Colonic mucosa (tissue), 4 donors: ENCODE measurements at regions not wholly inside any gene's neighbourhood (a gene's known extent, or its start where the extent isn't known, plus 50 kb on each side); places are given as distances from the start of the nearest gene placed in this dataset.

Experiments
- DNase-seq: peaks from one replicate; pipeline ENCODE4 v3.0.0-alpha.2; 2020
- H3K27ac ChIP-seq: fragments of 200-600 bp; one replicate; pipeline ENCODE4 v1.8.0; 2021
- H3K27me3 ChIP-seq: fragments of 200-600 bp; one replicate; pipeline ENCODE4 v1.8.0; 2021
- H3K36me3 ChIP-seq: fragments of 200-600 bp; one replicate; pipeline ENCODE4 v1.8.0; 2021
- H3K4me1 ChIP-seq: fragments of 200-600 bp; one replicate; pipeline ENCODE4 v1.8.0; 2021; ENCODE audit warnings: mild to moderate bottlenecking
- H3K4me3 ChIP-seq: fragments of 200-600 bp; one replicate; pipeline ENCODE4 v1.8.0; 2021
- H3K9ac ChIP-seq, 2 donors: one replicate each; pipeline ENCODE4 v1.7.0; 2013; ENCODE audit warnings: control low read depth in 2 of 2, low read depth in 2 of 2, low read length in 2 of 2
- H3K9me3 ChIP-seq: fragments of 200-600 bp; one replicate; pipeline ENCODE4 v1.8.0; 2021
- CTCF ChIP-seq: fragments of 200-600 bp; IDR thresholded peaks from one replicate; pipeline ENCODE4 v1.8.0; 2022; ENCODE audit warnings: antibody characterized with exemption, mild to moderate bottlenecking
- intact Hi-C: fragments of 100-400 bp; cut with DNase I; formaldehyde crosslinking; loops from one replicate; pipeline ENCODE4 v1.14.1; 2022
- donor health status: healthy.
- donor health status: DM: no; HTN: no; CAD: no.
- donor health status: DM: no; HTN: no; CAD: no.

GRCh38 chr15:29997499-29997898, 85.3 kb upstream of the GOLGA8J start:
- Histone ChIP-seq H3K9me3 (no peaks in the 10 kb centered on the region), H3K36me3 (no peaks in the 10 kb centered on the region), H3K4me3 (no peak overlapping the region), H3K9ac (no peak overlapping the region), H3K27ac (no peak overlapping the region), H3K4me1 (no peaks in the 10 kb centered on the region), H3K27me3 (no peaks in the 10 kb centered on the region)
- intact Hi-C loops, result no loop called here
- TF ChIP-seq CTCF, result no peak
- DNase-seq, result peak; percentile 19

- no peak overlapping the region for H3K4me3 ChIP-seq
- H3K27me3 ChIP-seq, result no peaks in the 10 kb centered on the region
- no peak for TF ChIP-seq CTCF
- no peaks in the 10 kb centered on the region for H3K36me3 ChIP-seq
- DNase-seq, result no peak
- no peaks in the 10 kb centered on the region for H3K4me1 ChIP-seq
- no peak overlapping the region for H3K27ac ChIP-seq
- intact Hi-C loops, result no loop called here
- H3K9me3 ChIP-seq, result no peaks in the 10 kb centered on the region
- H3K9ac ChIP-seq, result no peak overlapping the region
These were observed 88.5 kb upstream of the GOLGA8J start for GRCh38 chr15:29994284-29994683.

GRCh38 chr15:29990954-29991353, 91.8 kb upstream of the GOLGA8J start:
- Histone ChIP-seq H3K27ac (no peak overlapping the region), H3K4me1 (no peaks in the 10 kb centered on the region), H3K4me3 (no peak overlapping the region), H3K27me3 (no peaks in the 10 kb centered on the region), H3K9ac (no peak overlapping the region), H3K9me3 (no peaks in the 10 kb centered on the region), H3K36me3 (no peaks in the 10 kb centered on the region)
- no peak for DNase-seq
- intact Hi-C loops, result no loop called here
- no peak for TF ChIP-seq CTCF

- Histone ChIP-seq H3K4me1 (no peaks in the 10 kb centered on the region), H3K9me3 (no peaks in the 10 kb centered on the region), H3K4me3 (no peak overlapping the region), H3K9ac (no peak overlapping the region), H3K36me3 (no peaks in the 10 kb centered on the region), H3K27ac (no peak overlapping the region), H3K27me3 (no peaks in the 10 kb centered on the region)
- intact Hi-C loops, result no loop called here
- no peak for DNase-seq
- TF ChIP-seq CTCF, result no peak
These were observed 92.7 kb upstream of the GOLGA8J start for GRCh38 chr15:29990035-29990434.

- TF ChIP-seq CTCF, result no peak
These were observed 94.1 kb upstream of the GOLGA8J start for GRCh38 chr15:29988701-29989100.

GRCh38 chr15:29986946-29987345, 95.8 kb upstream of the GOLGA8J start:
- Histone ChIP-seq H3K9me3 (no peaks in the 10 kb centered on the region), H3K9ac (no peak overlapping the region), H3K36me3 (no peaks in the 10 kb centered on the region), H3K27me3 (no peaks in the 10 kb centered on the region), H3K4me3 (no peak overlapping the region), H3K27ac (no peak overlapping the region), H3K4me1 (no peaks in the 10 kb centered on the region)
- no peak for TF ChIP-seq CTCF
- DNase-seq, result no peak
- intact Hi-C loops, result no loop called here

More at GRCh38 chr15:29988701-29989100, 94.1 kb upstream of the GOLGA8J start:
- H3K9ac ChIP-seq, result no peak overlapping the region
- intact Hi-C loops, result no loop called here
- H3K36me3 ChIP-seq, result no peaks in the 10 kb centered on the region
- no peaks in the 10 kb centered on the region for H3K4me1 ChIP-seq
- no peak for DNase-seq
- H3K9me3 ChIP-seq, result no peaks in the 10 kb centered on the region
- H3K27ac ChIP-seq, result no peak overlapping the region
- H3K4me3 ChIP-seq, result no peak overlapping the region
- H3K27me3 ChIP-seq, result no peaks in the 10 kb centered on the region
